ENCODE measurements at regions not wholly inside any gene's neighbourhood (a gene's known extent, or its start where the extent isn't known, plus 50 kb on each side); places are given as distances from the start of the nearest gene placed in this dataset.

DNA sequence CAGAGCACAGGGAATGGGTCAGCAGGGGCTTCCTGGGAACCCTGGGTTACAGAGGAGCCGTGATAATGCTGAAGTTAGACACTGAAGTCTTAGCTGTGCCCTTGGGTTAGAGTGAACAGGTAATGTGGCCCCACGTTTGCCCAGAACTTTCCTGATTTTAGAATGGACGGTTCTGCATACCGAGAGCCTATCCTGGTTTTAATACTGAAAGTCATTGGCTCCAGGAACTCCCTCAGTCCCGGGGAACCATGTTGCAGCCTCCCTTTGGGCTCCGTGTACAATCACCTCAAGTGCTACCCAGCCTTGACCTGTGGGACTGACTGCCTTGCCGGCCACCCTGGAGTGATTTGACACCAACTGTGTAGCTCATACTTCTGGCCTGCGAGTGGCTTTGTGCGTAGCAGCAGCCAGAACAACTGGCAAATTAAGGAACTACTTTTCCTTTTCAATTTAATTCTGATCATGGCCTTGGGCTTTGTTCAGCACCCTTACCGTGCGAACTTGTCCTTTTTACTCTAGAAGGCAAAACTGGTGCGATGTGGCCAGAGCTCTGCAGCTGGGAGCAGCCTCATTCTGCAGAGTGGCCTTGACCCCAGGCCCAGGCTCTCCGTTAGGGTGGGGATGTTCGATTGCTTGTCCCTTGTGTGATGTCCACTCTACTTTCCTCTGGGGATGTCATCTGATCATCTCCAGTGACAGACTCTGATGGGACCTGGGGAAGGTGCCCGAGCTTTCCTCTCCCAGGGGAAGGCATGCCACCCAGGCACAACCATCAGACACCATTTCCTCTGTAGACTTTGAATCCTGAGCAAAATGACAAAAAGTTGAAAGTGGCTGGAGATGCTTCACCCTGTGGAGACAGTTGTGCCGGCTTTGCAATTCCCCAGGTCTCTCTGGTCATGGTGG is 265.9 kb downstream of the GLRX3 start:
- no peak for DNase-seq (ENCODE audit: low read depth in 3 of 3)

DNA sequence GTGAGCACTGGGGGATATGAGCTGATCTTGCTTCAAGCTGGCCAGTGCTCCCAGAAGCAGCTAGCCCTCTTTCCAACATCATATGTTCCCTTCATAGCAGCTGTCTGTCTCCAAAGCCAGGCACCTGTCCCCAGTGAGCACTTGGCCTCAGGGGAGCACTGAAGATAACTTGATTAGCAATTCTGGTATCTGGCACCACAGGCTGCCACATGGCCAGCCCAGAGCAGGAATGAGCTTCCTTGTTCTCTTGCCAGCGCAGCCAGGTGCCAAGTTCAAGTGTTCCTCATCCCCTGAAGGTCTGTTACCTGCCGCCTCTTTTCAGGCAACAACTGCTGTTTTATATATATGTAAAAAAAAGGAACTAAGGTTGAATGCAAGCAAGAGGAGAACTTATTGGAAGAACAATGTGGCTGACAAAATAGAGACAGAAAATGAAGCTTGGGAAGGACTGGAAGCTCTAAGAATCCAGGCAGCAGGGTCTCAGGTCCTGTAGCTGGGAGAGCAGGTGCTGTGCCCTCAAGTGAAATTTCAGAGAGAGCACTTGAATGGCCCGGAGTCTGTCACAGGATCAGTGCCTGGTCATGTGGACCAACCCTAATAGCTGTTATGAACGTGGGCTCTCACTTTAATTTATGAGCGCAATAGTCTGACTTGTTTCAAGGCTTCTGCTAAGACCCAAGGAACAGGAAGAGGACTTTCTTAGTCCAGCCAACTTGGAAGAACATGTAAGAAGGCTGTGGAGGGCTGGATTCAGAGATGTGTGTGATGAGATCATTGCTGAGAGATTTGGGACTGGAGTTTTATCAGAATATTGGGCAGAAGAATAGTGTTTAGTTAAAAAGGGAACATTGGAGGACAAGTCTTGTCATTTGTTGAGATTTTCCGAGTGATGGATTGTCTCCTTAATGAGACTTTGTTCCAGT is 267.2 kb downstream of the GLRX3 start:
- DNase-seq (ENCODE audit: low read depth in 3 of 3): no peak

DNA sequence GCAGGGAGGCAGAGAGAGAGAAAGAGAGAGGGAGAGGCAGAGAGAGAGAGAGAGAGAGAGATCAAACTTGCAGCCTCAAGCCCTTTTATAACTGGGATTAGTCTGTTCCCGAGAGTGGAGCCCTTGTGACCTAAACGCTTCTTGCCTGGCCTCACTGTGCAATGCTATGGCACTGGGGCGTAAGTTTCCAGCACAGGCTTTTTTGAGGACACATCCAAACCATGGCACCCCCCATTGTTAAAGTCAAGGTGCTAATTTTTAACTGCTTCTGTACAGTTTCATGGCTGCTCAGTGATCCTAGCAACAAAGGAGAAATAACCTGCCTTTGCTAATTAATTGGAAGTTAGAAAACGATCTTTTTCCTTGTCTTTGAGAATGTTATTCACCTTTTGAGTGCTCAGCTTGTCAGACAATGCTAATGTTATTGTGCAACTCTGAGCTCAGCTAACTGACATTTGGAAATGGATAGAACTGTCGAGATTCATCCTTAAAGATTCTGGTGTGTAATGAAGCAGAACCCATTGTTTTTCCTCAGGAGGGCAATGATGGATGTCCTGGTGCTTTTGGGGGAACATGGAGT is 268.4 kb downstream of the GLRX3 start:
- DNase-seq (ENCODE audit: low read depth in 3 of 3): no peak

DNA sequence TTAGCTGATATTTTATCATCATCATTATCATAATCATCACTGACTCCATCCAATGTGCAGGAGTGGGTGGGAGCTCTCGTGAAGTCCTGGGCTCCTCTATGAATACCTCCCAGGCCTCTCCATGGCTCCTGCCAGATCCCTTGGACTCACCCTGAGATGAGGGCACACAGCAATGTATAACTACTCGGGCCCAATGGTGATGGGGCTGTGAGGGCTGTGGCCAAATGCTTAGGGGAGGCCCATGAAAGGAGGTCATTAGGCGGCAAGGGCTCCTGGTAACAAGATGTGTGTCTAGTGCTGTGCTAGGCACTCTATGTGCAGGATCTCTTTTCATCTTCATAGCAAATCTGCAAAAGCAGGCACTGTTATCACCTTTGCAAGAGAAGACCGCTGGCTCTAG is 270.9 kb downstream of the GLRX3 start:
- DNase-seq (ENCODE audit: low read depth in 3 of 3): no peak

DNA sequence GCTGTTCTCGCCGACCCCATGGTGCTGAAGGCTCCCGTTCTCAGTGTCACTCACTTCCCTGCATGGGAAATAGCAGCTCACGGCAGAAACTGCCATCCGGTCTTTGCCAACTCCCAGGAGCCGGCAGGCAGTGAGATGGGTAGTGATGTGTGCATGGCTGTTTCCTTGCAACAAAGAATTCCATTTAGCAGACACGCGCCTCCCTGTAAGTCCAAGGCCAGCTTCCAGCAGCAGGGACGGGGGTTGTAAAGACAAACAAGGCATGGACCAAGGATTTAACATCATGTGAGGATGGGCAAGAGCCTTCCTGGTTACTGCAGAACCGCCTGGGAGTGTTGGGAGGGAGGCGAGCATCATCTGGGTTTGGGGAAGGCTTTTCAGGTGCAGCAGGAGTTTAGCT is 273.1 kb downstream of the GLRX3 start:
- DNase-seq (ENCODE audit: low read depth in 3 of 3): no peak

DNA sequence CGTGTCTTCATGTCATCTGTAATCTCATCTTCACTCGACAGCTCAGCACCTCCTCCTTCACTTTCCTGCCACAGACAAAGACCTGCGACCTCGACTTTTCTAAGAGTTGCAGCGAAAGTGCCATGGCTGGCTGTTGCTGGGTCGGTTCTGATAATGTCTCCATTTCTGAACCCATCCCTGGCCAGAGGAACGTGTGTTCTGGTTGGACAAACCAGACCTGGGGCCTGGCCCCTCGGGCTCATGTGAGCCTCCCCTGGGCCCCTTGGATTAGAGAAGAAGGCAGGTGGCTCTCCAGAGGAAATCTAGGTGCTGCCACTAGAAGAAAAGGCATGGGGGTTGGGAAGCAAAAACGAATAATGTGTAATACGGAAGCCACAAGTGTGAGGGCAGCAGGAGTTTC is 273.7 kb downstream of the GLRX3 start:
- no peak for DNase-seq (ENCODE audit: low read depth in 3 of 3)

DNA sequence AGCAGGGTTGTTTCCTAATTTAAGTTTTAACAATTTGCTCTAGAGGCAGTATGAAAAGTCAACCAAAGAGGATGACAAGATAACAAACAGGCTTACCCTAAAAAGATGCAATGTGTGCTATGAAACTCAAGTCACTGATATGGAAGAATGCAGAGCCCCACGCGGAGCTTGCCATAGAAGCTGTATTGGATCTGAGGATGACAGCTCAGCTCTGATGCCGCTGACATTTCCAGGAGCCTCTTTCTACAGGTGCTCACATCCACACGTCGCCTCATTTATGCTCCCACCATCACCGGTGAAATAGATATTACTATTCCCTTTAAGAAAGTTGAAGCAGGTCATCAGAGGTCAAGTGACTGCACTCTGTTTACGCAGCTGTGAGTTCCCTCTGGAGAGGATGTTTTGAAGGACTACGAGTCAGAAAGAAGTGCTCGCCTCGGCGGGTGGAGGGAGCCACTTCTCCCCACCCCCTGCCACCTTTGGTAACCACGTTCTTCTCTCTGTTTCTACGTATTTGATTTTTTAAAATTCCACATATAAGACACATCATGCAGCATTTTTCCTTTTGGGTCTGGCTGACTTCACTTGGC is 275.4 kb downstream of the GLRX3 start:
- no peak for DNase-seq (ENCODE audit: low read depth in 3 of 3)

DNA sequence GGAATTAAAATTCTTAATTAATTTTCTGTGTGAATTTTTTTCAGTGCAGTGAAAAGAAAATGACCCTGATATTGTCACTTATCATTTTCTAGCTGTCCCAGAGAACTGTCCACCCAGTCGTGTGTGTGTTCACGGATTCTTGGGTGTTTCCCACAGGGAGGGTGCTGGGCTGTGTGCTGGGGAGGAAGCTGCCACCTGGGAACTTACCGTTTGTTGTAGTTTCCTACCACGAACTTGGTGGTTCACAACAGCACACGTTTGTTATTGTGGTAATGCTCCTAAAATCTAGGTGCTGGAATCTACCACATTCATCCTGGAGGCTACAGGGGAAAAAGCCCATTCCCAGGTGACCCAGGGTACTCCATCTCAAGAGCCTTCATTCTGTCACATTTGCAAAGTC is 276.1 kb downstream of the GLRX3 start:
- no peak for DNase-seq (ENCODE audit: low read depth in 3 of 3)

DNA sequence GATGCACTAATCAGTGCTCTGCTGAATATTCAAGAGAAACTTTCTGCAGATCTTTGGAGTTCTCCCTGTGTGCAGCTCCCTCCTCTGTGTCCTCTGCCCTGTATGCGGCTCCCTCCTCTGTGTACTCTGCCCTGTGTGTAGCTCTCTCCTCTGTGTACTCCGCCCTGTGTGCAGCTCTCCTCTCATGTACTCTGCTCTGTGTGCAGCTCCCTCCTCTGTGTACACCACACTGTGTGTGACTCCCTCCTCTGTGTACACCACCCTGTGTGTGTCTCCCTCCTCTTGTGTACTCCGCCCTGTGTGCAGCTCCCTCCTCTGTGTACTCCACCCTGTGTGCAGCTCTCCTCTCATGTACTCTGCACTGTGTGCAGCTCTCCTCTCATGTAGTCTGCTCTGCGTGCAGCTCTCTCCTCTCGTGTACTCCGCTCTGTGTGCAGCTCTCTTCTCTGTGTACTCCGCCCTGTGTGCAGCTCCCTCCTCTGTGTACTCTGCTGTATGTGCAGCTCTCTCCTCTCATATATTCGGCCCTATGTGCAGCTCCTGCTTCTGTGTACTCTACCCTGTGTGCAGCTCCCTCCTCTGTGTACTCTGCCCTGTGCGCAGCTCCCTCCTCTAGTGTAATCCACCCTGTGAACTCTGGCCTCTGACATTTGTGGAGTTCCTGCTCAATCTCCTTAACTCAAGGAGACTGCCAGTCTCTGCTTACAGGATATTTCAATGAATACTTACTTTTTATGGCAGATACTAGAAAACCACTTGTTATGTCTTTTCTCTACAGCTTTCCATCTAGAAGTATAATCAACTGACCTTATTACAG is 280.4 kb downstream of the GLRX3 start:
- DNase-seq (ENCODE audit: low read depth in 3 of 3): no peak

DNA sequence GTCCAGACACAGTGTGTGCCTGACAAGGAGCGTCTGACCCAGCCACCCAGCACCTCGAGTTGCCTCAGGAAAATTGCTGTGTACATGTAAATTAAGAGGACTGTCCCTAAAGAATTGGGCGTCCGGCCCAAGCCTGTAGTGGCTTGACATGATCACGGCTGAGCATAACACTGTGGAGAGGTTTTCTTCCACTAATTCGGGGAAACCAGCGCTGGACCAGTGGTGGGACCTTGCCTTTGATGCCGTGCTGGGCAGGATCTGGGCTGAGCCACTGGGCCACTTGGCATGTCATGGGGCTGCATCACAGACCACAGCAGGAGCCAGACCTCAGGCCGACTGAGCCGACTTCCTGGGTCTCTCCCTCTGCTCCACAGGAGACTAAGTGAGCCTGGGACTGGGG is 282.5 kb downstream of the GLRX3 start:
- no peak for DNase-seq (ENCODE audit: low read depth in 3 of 3)

DNA sequence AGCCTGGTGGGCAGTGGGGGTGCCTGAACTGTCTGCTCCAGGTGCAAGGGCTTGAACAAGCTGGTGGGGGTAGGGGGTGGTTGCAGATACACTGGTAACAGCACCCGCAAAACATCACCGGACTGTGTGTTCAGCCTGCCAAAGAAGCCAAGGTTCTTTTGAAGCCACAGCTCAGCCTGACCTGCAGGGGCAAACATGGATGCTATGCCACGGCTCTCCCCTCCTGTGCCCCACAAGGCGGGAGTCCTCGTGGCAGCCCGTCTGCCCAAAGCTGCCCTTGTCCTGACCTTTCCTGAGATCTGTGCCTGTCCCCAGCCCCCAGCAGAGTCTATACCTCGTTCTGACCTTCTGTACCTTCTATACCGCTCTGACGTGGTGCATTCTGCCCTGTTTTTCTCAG is 285.7 kb downstream of the GLRX3 start:
- DNase-seq (ENCODE audit: low read depth in 3 of 3): no peak

DNA sequence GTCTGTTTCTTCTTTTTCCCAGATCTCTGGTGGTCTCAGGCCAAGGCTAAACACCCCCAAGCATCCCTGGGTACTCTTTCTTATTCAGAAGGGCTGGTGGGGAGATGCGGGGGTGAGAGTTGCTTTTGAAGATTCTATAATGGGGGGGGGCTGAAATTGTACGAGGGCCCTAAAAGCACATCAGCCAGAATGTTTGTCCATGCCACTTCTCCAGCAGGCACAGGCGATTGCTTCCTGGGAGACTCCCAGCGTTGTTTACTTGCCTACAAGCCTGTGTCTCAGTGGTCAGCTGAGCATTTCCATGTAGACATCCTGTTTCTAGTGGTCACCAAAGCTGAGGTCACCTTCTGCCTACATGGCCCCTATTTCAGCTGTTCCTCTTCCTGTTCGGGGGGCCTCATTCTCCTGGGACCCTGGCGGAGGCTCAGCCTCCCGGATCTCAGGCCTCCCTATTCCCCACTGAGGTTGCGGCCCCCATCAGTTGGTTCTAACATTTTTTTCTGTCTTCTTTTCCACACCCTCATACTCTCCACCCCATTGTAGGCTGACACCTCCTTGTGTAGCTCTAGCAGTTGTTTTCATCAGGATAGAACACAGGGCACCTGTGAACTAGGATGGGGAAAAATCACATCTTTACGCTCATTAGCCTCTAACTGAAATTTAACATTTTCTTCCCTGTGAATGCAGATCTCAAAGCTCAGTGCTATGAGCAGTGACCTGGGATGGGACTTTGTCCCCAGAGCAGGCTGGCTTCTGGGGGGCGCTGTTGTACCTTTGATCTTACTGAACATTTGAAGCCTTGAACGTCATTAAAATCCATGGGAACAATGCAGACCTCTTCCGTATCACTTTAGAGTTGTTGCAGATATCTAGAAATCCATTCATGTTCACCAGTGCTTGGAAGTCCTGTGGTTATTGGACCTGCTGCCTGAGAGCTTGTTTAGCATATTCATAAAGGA is 286.5 kb downstream of the GLRX3 start:
- DNase-seq (ENCODE audit: low read depth in 3 of 3): no peak

DNA sequence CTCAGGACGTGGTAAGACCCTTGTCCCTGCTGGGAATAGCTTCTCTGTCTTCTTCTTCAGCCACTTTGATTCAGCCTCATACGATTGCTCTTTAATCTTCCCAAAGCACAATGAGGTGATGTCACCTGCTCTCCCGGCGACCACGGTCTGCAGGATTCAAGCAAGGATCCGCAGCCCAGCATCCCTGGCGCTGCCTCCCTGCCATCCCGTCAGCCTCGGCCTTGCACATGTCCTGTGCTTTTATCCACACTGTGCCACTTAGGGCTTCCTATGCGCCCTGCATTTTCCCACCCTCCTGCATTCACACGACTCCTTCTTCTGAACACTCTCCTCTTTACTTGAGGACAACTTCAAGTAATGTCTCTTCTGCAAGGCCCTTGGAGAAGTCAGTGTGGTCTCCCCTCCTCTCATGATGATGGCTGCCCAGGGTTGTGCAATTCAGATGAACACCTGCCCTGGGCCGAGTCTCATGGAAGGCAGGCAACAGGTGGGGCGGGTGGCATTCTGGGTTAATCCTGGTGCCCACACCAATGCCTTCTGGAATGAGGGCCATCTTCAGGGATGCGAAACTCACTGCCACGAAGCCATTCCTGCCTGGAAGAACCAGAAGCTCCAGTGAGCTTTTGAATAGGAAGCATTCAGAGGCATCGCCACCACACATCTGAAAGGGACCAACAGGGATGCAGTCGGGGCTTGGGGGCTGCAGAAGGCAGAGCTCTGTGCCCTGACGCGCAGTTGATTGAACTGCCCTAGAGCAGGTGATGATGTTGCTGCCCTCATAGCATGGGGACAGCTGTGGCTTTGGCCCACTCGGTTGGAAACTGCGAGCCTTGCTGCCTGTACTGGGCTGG is 287.5 kb downstream of the GLRX3 start:
- no peak for DNase-seq (ENCODE audit: low read depth in 3 of 3)

DNA sequence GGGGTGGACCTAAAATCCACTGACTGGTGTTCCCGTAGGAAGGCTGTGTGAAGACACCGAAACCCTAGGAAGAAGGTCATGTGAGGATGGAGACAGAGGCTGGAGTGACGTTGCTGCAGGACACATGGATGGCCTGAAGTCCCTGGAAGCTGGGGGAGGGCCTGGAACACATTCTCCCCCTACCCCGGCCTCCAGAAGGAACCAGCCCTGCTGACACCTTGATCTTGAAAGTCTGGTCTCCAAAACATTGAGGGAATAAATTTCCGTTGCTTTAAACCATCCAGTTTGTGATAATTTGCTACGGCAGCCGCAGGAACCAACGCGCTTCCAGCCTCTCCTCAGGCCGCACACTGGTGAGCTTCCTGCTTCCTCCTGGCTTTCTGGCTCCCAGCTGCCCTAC is 288.2 kb downstream of the GLRX3 start:
- no peak for DNase-seq (ENCODE audit: low read depth in 3 of 3)

DNA sequence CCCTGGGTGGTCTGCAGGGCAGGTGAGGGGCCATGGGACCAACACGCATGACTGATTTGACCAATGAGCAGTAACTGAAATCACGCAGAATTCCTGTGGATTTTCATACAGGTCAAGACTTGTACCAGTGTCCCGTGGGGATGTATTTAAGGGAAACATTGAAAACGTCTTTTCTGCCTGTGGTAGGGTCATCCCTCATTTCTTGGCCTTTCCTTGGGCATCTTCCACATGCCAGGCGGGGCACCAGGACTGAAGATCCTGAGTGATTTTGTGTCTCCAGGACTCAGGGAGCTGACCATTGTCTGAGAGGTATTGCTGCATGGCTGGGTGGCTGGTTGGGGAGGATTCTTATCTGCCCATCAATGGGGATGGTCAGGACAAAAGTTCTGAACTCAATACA is 289.0 kb downstream of the GLRX3 start:
- no peak for DNase-seq (ENCODE audit: low read depth in 3 of 3)

DNA sequence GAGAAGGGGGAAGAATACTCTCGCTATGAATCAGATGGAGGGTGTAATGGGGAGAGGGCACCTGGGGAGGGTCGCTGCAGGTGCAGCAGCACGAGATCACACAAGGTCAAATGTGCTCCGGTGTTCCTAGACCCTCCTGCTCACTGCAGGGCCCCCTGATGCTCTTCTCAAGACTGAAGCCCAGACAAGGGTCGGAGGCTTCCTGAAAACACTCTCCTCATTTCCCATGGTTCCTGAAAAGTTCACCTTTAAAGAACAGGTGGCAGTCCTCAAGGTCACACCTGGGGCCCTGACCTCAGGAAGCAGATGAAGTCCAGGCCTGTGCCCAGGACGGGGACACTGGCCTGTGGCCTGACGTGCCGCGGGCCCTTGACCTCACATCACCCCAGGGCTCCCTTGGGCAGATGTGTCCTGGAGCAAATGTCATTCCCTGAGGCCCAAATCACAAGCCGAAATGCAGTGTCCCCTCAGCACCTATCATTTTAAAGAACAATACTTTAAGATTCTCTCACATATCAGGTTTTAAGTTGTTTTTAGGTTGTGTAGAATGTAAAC is 289.8 kb downstream of the GLRX3 start:
- DNase-seq (ENCODE audit: low read depth in 3 of 3): no peak

DNA sequence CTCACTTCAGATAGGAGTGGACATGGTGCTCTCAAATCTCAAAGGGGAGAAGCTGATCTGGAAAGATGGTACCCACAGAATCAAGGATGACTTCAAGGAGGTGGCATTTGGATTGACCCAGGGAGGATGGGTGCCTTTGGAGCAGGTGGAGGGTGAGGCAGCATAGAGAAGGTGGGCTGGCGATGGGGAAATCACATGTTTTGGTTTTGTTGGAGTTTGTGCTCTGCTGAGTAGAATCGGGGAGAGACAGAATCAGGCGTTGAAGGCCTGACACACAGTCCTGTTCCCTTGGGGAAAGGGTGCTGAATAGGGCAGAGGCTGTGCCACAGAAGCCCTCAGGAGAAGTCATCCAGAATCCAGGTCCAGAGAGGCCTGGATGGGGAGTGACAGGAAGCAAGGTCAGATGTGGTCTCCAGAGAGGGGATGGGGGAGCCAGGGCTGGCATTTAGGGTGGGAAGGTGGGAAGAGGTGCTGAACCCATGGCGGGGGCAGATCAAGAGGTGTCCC is 291.1 kb downstream of the GLRX3 start:
- no peak for DNase-seq (ENCODE audit: low read depth in 3 of 3)

DNA sequence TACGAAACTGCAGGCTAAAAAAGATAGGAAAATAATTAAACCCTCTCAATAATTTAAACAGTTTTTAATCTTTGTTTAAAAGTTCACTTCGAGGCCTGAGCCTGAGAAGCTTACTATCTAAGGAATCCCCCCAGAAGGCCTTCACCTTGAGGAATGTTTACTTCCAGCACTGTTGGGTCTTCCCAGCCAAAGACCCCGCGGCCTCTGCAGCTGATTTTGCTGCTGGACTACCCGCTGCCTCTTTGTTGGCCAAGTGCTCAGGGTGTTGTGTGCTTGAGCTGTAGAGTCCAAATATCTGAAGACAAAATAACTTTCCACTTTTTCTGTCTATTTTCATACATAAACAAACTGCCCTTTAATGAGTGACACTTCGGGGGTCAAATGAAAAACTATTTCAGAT is 292.7 kb downstream of the GLRX3 start:
- DNase-seq (ENCODE audit: low read depth in 3 of 3): no peak

DNA sequence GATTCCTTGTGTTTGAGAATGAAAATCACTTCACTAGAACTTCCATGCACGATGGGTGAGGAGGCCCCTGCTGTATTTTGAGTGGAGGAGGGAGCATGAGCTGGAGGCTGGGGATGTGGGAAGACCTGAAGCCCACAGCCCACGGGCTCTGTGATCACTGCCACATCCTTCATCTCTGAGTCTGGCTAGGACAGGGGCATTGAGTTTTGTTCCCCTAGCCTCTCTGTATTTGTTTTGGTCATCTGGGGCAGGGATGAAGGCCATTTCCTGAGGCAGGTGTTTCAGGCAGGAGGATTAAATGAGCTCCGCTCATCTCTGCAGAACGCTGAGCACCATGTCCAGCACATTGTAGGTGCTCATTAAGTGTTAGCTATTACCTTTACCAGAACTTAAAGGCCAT is 293.6 kb downstream of the GLRX3 start:
- DNase-seq (ENCODE audit: low read depth in 3 of 3): no peak

Data from stimulated activated CD4-positive, alpha-beta T cell treated with anti-CD3 and anti-CD28 coated beads, TNF-alpha, amount 100 ng/mL, for 4 hours (primary cell).